IPS-NIHi11 (cell line): ENCODE measurements at regions not wholly inside any gene's neighbourhood (a gene's known extent, or its start where the extent isn't known, plus 50 kb on each side); places are given as distances from the start of the nearest gene placed in this dataset.
"Not testable (repeated sequence)": the region's sequence is repeated elsewhere in the genome, so short reads cannot be mapped to it uniquely, and the experiment has no call there.

Experiments
- DNase-seq: peaks from one replicate; pipeline ENCODE4 v3.0.0; 2012; ENCODE audit warnings: mixed read lengths, low spot score

DNA sequence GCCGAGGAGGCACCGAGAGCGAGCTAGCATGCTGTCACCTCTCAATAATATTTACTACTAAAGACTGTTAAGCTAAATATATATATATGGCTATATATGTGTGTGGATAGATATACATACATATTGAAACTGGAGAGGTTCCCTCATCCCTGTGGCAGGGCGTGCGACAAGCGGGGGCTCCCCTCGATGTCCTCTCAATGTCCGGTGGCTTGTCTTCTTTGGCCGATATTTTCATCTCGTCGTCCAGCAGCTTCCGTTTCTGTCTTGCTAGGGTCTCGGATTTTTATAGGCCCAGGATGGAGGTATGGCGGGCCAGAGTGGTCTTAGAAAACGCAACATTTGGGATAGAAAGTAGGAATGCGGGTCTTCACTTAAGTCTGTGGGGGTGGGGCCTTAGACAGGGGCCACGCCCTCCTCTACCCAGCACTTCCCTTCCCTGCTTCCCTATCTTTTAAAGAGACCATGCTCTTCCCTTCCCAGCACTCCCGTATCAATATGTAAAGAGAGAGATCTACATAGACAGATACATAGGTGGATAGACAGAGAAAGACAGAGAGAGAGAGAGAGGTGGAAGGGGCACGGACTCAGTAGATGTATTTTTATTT is 866.8 kb downstream of the DSC3 start:
- no peak for DNase-seq

DNA sequence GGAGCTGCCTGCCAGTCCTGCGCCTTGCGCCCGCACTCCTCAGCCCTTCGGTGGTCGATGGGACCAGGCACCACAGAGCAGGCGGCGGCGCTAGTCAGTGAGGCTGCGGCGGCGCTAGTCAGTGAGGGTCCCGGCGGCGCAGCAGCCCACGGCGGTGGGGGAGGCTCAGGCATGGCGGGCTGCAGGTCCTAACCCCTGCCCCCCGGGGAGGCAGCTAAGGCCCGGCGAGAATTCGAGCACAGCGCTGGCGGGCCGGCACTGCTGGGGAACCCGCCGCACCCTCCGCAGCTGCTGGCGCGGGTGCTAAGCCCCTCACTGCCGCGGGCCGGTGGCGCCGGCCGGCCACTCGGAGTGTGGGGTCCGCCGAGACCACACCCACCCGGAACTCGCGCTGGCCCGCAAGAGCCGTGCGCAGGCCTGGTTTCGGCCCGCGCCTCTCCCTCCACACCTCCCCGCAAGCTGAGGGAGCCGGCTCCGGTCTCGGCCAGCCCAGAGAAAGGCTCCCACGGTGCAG is 867.4 kb downstream of the DSC3 start:
- no peak for DNase-seq

DNA sequence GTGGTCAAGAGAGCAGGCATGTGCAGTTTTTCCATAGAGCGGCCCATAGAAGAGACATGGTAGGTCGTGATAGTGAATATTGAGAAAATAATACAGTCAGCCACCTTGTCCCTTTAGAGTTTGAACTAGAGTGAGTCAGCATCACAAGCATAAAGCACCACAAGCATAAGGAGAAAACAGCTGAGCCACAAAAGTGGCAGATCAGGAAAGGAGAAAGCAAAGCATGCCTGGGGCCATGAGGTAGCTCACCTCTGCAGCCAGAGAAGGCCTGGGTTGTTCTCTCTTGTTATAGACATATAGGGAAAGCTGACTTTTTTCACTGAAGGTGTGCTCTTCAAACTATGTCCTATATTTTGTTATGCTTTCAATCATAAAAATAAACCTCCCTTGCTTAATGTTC is 879.0 kb downstream of the DSC3 start:
- DNase-seq: no peak

DNA sequence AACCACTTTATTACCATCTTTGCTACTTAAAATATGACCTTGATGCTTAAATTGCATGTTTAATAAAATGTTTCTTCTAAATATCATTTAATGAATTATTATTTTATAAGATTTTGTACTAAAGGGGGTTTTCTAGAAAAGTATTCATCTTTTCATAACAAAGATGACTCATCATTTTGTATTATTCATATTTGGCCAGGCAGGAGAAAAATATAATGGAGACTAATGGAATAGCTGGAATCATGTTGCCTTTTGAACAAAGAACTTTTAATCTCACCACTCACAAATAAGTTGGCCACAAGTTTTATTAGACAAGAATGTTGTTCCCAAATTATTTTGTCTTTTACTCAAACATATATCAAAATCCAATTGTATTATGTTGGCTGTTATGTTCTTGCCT is 882.4 kb downstream of the DSC3 start:
- DNase-seq: no peak

DNA sequence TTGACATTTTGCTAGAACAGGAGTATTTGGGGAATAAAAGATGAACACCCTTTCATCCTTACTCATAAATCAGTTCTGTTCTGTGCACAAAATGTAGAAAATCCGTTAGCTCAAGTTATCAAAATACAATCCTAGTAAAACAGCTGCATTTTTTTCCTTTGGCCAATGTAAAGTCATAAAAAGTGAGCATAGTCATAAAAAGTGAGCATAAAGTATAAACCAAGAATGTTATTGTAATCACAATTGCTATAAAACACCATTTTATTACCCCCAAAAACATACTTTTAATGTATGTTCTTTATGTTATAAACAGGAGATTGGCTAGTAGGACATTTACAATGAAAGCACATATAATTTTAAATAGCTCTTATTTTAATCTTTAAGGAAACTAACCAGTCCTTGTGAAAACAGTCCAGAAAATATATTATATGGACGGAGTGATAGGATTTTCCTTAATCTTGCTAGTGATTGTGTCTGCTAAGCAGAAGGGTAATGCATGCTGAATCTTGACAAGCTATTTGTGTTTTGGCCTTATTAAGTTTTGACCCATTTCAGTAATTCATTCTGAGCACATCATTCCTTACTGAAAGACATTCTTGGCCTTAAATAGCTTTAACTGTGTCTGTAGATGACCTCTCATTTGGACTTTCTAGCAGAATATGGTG is 891.8 kb downstream of the DSC3 start:
- no peak for DNase-seq

DNA sequence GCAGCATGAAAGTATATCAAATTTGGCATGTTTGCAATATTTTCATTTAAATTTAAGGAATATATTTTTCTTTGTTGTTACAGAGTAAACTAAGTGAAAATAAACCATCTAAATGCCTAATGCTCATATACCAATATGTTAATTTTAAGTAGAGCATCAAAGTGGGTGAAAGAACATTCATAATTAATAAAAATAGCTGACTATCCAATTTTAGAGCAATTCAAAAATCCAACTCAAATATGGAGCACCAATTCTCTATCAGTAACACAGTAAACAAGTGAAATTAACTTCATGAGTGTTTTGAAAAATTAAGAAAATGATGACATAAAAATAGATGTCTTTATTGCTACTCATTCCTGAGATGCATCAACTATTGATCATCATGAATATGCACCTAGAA is 893.0 kb downstream of the DSC3 start:
- DNase-seq: no peak

DNA sequence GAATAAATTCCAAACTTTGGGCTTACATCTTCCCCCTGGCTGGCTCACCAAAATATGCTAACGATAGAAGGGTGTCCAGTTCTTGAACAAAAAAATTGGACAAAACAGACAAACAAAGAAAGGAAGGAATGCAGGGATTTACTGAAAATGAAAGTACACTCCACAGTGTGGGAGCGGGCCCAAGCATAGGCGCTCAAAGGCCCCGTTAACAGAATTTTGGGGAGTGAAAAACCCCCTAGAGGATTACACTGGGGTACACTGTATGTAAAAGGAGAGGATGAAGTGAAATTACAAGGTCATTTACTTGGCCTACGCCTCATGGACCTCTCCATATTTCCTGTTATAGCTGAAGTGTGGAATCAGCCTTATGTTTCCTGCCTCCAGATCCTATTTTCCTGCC is 899.7 kb downstream of the DSC3 start:
- no peak for DNase-seq

DNA sequence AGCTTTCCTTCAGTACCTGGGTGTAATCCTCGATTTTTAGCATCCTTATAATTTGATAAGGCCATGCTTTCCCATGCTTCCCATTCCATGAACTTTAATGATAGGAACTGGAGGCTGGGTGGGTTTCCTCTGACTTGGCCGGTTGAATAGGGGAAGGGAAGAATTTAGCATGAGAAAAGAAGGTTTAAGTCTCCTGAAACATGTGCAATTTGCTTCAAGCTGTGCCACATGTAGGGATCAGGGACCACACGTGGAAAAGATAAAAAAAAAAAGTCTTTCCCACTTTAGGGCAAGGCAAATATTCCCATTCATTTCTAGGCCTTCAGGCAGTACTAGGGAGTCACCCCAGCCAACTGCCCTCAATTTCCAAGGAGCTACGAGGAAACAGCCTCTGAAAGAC is 900.3 kb downstream of the DSC3 start:
- peak; percentile 3 for DNase-seq

DNA sequence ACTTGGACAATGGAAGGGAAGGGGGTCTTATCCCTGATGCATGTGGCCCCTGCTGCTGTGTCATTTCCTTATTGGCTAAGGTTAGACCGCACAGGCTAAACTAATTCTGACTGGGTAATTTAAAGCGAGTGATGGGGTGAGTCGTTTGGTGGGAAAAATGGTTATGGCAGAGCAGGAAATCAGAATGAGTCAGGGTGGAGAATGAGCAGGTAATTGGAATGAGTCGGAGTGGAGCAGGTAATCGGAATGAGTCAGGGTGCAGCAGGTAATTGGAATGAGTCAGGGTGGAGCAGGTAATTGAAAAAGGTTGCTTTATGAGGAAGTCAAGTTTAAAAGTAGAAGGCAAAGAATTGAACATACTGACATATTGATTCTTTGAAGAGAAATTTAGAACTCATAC is 901.0 kb downstream of the DSC3 start:
- not testable (repeated sequence) for DNase-seq

DNA sequence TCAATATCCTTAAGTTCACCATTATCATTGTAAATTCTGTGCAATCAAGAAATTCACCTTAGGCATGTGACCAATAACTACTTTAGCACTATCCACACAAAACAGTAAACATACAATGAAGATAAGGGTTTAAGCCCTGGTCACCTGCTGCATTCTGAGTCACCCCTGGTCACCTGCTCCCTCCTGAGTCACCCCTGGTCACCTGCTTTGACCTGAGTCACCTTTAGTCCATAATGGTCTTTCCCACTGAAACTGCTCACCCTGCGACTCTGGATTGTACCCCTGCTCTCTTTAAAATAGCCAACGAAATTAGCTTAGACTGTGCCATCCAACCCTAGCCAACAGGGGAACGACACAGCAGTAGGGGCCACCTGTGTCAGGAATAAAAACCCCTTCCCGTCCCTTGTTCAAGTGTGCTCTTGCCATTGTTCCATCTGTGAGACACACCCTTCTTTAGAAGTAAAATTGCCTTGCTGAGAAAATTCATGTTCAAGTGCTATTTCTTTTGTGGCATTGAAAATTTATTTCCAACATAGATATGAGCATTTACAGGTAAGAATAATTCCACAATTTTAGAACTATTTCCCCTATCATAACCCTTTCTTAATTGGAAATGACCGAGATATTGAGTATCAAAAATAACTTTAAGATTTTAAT is 902.8 kb downstream of the DSC3 start:
- no peak for DNase-seq

DNA sequence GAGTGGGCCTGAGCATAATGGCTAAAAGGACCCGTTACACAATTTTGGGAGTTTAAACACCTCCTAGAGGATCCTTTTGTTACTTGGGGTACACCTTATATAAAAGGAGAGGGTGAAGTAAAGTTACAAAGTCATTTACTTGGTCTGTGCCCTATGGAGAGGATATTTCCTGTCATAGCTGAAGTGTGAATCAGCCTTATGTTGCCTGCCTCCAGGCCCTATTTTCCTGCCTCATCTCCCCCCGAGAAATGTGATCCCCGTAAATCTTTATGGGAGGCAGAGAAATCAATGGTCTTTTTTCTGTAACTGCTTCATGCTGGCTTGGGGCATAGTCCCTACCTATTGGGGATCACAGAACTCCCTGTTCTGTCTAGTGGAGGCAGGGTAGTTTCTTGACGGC is 906.6 kb downstream of the DSC3 start:
- DNase-seq: no peak

DNA sequence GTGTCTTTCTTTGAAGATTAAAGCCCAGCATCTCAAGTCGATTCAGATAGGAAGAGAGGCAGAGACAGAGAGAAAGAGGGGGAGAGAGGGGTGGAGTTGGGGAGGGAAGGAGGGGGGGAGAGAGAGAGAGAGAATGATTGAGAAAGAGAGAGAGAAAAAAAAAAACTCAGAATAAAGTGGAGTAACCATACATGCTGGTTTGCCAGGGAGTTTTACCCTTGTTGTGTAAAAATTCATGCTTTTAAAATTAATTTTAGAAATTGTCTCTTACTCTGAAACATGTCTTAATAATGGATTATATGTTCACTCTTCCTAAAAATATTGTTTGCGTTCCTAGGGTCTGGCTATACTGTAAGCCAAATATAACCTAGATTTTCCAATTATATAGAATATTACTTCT is 908.5 kb downstream of the DSC3 start:
- no peak for DNase-seq

DNA sequence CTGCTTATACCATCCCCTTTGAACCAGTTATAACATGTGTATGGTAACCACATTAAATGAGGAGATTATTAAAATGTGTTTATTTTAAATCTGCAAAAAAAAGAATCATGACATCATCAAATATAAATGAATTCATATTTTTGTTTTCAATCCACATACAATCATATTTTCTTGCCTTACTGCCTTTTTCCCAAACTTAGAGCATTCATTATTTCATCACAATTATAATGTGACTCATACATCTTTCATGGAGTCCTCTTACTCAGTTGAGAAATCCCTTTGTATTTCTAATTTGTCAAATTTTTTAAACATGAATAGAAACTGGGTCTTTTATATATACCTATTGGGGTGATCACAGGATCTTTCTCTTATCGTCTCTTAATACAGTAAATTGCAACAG is 909.6 kb downstream of the DSC3 start:
- no peak for DNase-seq

DNA sequence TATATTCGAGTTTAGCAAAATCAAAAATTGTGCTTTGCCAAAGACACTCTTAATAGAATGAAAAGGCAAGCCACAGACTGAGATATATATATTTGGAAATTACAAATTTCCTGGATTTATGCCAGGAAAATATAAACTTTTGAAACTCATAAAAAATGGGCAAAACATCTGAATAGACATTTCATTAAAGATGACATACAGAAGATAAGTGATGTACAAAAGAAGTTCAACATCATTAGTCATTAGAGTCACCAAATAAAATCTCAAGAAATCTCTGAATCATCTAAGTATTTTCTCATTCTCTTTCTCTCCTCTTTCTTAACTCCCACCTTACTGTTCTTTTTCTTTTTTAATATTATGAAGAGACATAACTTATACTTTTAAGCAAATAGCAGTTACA is 921.1 kb downstream of the DSC3 start:
- no peak for DNase-seq

DNA sequence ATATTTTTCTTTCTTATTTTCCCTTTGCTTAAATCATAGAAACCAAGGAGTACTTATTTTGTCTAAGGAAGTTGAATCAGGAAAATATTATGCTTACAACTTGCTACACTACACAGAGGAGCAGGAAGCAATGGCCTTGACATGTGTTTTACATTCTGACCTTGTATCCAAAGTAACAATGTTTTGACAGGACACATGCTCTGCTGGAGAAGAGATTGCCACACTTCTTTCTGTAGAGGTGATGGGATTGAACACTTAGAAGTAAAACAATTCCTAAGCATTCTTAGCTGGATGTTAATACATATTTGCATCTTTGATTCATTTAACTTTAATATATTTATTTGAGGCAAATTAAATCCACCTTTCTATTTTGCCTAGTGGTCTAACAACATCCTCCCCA is 929.1 kb downstream of the DSC3 start:
- DNase-seq: no peak

DNA sequence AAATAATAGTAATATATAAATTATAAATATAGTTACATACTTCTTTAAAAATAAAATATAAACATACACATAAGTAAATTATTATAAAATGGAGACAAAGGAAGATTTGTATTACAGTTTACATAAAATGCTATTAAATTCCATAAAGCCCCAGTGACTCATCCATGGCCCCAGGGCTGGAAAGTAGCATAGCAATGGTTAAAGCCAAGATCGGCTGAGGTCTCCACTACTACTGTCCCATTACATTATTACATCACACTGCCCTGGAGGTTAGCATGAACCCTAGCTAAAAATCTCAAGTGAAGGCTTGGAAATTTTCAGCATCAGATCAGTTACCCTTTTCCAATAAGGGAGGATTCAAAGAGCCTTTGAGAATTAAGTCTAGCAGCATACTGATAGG is 936.2 kb downstream of the DSC3 start:
- no peak for DNase-seq

DNA sequence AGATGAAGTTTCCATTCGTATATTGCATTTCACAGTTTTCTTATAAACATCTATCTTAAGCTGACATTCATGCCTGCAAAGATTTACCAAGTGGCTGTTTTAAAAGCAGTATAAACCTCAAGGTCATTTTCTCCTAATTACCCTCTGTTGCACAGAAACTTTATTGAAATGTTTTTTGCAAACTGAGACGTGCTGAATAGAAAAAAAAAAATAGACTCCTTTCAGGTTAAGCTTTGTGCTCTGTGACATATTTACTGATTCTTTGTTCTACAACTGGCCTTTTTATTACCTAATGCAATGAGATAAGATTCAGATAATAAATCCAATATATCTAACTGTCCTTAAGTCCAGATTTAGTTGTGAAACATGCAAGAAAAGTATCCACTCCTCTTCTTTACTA is 938.7 kb downstream of the DSC3 start:
- no peak for DNase-seq

DNA sequence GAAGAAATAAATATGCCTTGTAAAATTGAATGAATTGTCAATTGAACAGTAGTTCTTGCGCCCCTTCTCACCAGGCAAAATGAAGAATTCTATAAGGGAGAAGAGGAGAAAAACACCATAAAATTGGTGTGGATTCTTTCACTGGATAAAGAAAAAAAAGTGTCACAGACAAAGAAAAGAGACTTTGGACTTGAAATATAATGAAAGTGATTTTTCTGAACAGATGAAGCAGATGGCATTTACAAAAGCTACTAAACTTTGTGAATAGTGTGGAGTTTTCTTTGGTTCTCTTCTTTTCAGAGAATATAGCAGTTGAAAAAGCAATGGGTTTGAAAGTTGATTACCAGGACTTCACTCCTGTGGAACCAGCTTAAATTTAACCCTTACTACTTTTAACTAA is 945.7 kb downstream of the DSC3 start:
- no peak for DNase-seq

DNA sequence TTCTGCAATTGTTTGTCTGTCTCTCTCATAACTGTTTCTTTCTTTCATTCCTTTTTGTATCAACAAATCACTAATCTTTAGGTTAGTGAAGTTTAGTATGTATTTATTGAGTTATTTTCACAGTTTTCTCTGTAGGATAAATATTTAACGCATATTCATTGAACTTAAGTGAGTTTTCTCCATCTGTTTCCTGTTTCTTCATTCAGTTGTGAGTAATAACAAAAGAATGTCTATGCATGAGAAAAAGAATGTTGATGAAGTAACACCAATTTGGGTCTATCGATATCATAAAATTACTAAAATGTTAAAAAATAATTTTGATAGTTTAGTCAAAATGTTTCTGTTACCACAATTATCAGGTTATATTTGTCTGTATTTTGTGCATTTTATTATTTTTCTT is 948.0 kb downstream of the DSC3 start:
- DNase-seq: no peak

DNA sequence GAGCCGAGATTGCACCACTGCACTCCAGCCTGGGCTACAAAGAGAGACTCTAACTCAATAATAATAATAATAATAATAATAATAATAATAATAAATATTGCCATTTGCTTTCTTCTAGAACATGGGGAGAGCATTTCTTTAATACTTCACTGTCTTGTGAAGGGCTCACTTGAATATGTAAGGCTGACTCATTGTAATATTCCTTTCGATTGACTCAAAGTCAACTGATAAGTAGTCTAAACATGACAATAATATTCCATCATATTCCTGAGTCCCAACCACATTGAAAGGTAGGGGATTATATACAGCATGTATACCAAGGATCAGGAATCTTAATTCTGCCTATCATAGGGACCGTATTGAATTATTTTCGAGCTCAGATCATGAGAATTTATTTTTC is 949.2 kb downstream of the DSC3 start:
- no peak for DNase-seq

DNA sequence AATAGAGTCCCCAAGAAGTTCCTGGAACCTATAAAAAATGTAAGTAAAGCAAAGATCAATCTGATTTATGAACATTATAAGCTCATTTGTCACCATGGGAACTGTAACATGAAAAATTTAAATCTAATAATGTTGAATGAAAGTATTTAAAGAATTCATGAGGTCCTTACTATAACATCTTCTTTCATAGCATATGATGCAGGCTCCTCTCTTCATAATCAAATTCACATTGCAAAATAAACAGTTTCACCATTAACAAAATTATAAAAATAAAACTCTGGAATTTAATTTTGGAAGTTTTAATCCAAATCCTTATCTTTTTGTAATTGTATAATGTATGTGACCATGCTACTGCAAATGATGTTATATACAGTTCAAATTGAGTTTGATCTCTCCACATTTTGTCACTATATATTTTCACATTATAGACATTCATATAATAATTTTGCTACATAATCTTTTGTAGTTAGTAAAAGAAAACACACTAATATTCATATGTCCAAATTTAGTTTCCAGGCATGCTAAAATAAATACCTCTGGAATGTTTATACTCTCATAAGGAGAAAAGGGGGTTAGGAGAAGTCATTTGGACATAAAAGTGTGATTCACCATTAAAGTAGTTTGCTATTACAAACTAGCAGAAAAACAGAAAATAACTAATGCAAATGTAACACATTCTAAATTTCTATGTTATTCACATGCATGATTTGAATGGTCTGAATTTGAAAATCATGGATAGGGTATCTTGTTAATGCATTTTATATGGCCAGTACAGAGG is 954.1 kb downstream of the DSC3 start:
- no peak for DNase-seq

DNA sequence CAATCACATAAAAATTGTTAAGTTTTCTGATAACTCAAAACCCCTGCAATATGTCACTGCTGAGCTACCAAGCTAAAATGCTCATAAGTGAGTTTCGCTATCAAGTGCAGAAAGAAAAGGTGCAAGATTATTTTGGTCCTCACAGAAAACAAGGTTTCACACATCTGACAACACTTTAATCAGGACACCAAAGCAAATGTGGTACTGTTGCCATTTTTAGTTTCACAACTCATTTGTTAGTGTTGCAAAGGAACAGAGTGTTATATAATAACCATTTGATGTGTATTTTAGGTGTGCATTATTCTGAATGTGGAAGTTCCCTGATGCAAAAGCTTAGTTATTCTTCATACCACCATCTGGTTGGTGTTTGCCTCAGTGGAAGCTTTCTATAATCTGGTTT is 956.2 kb downstream of the DSC3 start:
- DNase-seq: no peak

DNA sequence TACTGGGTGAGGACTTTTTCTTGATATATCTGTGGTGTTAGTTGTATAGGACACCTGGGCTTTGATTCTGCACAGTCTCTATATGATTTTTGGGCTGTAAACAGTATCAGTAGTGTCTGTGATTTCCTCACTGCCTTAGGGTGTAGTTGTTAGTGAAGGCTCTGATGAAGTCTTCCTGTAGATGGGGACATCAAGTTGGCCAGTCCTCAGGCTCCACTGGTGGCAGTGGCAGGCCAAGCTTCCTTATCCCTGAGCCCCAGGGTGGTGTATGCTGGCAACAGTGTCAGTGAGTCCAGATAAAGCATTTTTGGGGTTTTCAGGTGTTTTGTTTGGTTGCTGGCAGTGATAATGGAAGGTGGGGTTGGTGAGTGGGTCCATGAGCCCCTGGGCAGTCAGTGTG is 961.4 kb downstream of the DSC3 start:
- DNase-seq: no peak
